ENCODE measurements at regions not wholly inside any gene's neighbourhood (a gene's known extent, or its start where the extent isn't known, plus 50 kb on each side); places are given as distances from the start of the nearest gene placed in this dataset.
"Not testable (repeated sequence)": the region's sequence is repeated elsewhere in the genome, so short reads cannot be mapped to it uniquely, and the experiment has no call there.

GRCh38 chr1:214095896-214096295 is 108.1 kb downstream of the PROX1 start:
- H3K27ac ChIP-seq; DNase-seq; H3K4me1 ChIP-seq; H3K4me3 ChIP-seq; intact Hi-C loops (cut with DNase I); H3K36me3 ChIP-seq; H3K9me3 ChIP-seq; H3K27me3 ChIP-seq: not testable (repeated sequence)

- no peak for TF ChIP-seq POLR2A (IDR thresholded peaks at IDR 0.05)
- TF ChIP-seq CTCF (IDR thresholded peaks at IDR 0.05), result no peak
- Histone ChIP-seq H3K27ac (no peak overlapping the region), H3K4me1 (no peaks in the 10 kb centered on the region), H3K9me3 (no peaks in the 10 kb centered on the region), H3K27me3 (peaks cover 0 to 3% (median 0%) of the 10 kb centered on the region in 4 donors), H3K4me3 (no peak overlapping the region), H3K36me3 (no peaks in the 10 kb centered on the region)
- intact Hi-C loops (cut with DNase I), result no loop called here
- no peak for DNase-seq
- WGBS, 2 donors, result 49 to 55% methylated on average over 2 of the region's 2 CpGs
Observed at GRCh38 chr1:214101246-214101645, 113.5 kb downstream of the PROX1 start.

- intact Hi-C loops (cut with DNase I), result no loop called here
- Histone ChIP-seq H3K36me3 (no peaks in the 10 kb centered on the region), H3K9me3 (no peaks in the 10 kb centered on the region), H3K27me3 (peaks cover 0 to 3% (median 0%) of the 10 kb centered on the region in 4 donors), H3K4me1 (no peaks in the 10 kb centered on the region), H3K4me3 (no peak overlapping the region), H3K27ac (no peak overlapping the region)
- no peak for DNase-seq
- WGBS, 2 donors, result 72 to 87% methylated on average over 3 of the region's 3 CpGs
- TF ChIP-seq POLR2A (IDR thresholded peaks at IDR 0.05) (no peak), CTCF (IDR thresholded peaks at IDR 0.05) (no peak)
Observed at GRCh38 chr1:214101828-214102227, 114.1 kb downstream of the PROX1 start.

GRCh38 chr1:214102907-214103306 is 115.1 kb downstream of the PROX1 start:
- 17 to 20% methylated on average over 2 of the region's 2 CpGs for WGBS, 2 donors
- intact Hi-C loops (cut with DNase I), result no loop called here

GRCh38 chr1:214103778-214104177 is 116.0 kb downstream of the PROX1 start:
- H3K9me3 ChIP-seq, result no peaks in the 10 kb centered on the region
- H3K36me3 ChIP-seq, result no peaks in the 10 kb centered on the region
- 68 to 94% methylated on average over 2 of the region's 2 CpGs for WGBS, 2 donors
- no peak for TF ChIP-seq POLR2A (IDR thresholded peaks at IDR 0.05)
- no peak for TF ChIP-seq CTCF (IDR thresholded peaks at IDR 0.05)
- no peak overlapping the region for H3K27ac ChIP-seq
- H3K4me1 ChIP-seq, result no peaks in the 10 kb centered on the region
- intact Hi-C loops (cut with DNase I), result no loop called here
- peaks cover 0 to 3% (median 0%) of the 10 kb centered on the region in 4 donors for H3K27me3 ChIP-seq
- DNase-seq, result no peak
- H3K4me3 ChIP-seq, result no peak overlapping the region

More at GRCh38 chr1:214102907-214103306, 115.1 kb downstream of the PROX1 start:
- TF ChIP-seq CTCF (IDR thresholded peaks at IDR 0.05), result no peak
- TF ChIP-seq POLR2A (IDR thresholded peaks at IDR 0.05), result no peak
- H3K27me3 ChIP-seq, result peaks cover 0 to 3% (median 0%) of the 10 kb centered on the region in 4 donors
- H3K4me3 ChIP-seq, result no peak overlapping the region
- no peak overlapping the region for H3K27ac ChIP-seq
- no peaks in the 10 kb centered on the region for H3K9me3 ChIP-seq
- DNase-seq, result no peak
- H3K36me3 ChIP-seq, result no peaks in the 10 kb centered on the region
- H3K4me1 ChIP-seq, result no peaks in the 10 kb centered on the region

GRCh38 chr1:214106375-214106774 is 118.6 kb downstream of the PROX1 start:
- H3K4me1 ChIP-seq, result no peaks in the 10 kb centered on the region
- DNase-seq, result no peak
- H3K27me3 ChIP-seq, result peaks cover 0 to 3% (median 0%) of the 10 kb centered on the region in 4 donors
- 79 to 84% methylated on average over 9 of the region's 9 CpGs for WGBS, 2 donors
- TF ChIP-seq CTCF (IDR thresholded peaks at IDR 0.05) (no peak), POLR2A (IDR thresholded peaks at IDR 0.05) (no peak)
- no peaks in the 10 kb centered on the region for H3K9me3 ChIP-seq
- H3K27ac ChIP-seq, result no peak overlapping the region
- H3K4me3 ChIP-seq, result no peak overlapping the region
- intact Hi-C loops (cut with DNase I), result no loop called here
- H3K36me3 ChIP-seq, result no peaks in the 10 kb centered on the region

Measured in esophagus squamous epithelium (tissue), 5 donors.